Stomach smooth muscle (tissue), 2 donors: ENCODE measurements at regions not wholly inside any gene's neighbourhood (a gene's known extent, or its start where the extent isn't known, plus 50 kb on each side); places are given as distances from the start of the nearest gene placed in this dataset.

Source experiments
- H3K27ac ChIP-seq: one replicate; pipeline ENCODE4 v1.7.0; 2013; ENCODE audit warnings: mild to moderate bottlenecking, low read length, inconsistent platforms
- H3K27me3 ChIP-seq, 2 donors: one replicate each; pipeline ENCODE4 v1.7.0; 2013; ENCODE audit warnings: low read length in 2 of 2; ENCODE audit not compliant: insufficient read depth in 2 of 2, control insufficient read depth in 1 of 2
- H3K36me3 ChIP-seq, 2 donors: one replicate each; pipeline ENCODE4 v1.7.0; 2013; ENCODE audit warnings: low read length in 2 of 2; ENCODE audit not compliant: control insufficient read depth in 2 of 2, insufficient read depth in 2 of 2
- H3K4me1 ChIP-seq: one replicate; pipeline ENCODE4 v1.7.0; 2013; ENCODE audit warnings: low read length; ENCODE audit not compliant: control insufficient read depth, insufficient read depth
- H3K4me3 ChIP-seq, 2 donors: one replicate each; pipeline ENCODE4 v1.7.0; 2013; ENCODE audit warnings: low read length in 2 of 2
- H3K9ac ChIP-seq, 2 donors: one replicate each; pipeline ENCODE4 v1.7.0; 2013; ENCODE audit warnings: low read length in 2 of 2, mild to moderate bottlenecking in 1 of 2
- H3K9me3 ChIP-seq, 2 donors: one replicate each; pipeline ENCODE4 v1.7.0; 2013; ENCODE audit warnings: low read length in 2 of 2; ENCODE audit not compliant: control insufficient read depth in 2 of 2
- donor health status: healthy.
- donor health status: Pancreatic carcinoma.

DNA sequence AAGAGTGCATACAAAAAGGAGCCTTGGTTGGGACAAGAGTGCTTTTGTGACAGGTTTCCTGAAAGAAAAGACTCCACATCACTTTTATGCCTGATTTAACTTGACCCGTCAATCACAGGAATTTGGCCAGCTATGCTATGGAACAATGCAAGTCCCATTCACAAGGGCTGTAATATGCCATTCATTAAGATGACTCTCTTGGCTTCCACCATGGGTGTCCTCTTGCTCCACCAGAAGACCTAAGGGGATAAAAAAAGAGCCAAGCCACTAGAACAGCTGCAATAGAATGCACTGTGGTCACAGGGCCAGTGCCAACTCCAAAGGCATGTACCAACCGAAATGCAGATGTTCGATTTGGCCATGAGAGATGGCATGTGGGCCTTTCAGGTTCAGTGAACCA is 480.1 kb upstream of the MPDZ start:
- H3K27ac ChIP-seq, result no peak overlapping the region
- H3K36me3 ChIP-seq, result no peaks in the 10 kb centered on the region
- H3K4me1 ChIP-seq, result no peaks in the 10 kb centered on the region
- no peaks in the 10 kb centered on the region for H3K9me3 ChIP-seq
- H3K4me3 ChIP-seq, result no peak overlapping the region
- H3K27me3 ChIP-seq, result no peaks in the 10 kb centered on the region
- no peak overlapping the region for H3K9ac ChIP-seq

DNA sequence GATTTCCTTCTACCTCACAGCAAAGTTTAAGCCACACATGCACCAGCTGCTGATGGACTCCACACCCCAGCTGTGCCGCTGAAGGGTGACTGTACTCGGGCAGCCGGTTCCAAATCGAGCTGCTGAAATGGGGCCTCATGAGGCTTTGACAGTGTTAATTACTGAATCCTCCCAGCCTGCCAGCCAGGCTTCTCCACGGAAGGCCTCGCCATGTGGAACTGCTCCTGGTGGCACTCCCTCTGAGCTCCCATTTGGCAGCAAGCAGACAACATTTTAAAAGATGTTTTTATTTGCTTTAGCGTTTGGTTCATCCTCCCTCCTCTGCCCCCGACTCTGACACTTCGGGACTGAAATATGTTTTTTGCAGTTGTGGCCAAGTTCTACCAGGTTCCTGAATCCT is 479.4 kb upstream of the MPDZ start:
- no peaks in the 10 kb centered on the region for H3K9me3 ChIP-seq
- no peaks in the 10 kb centered on the region for H3K27me3 ChIP-seq
- no peak overlapping the region for H3K4me3 ChIP-seq
- no peak overlapping the region for H3K27ac ChIP-seq
- no peak overlapping the region for H3K9ac ChIP-seq
- H3K36me3 ChIP-seq, result no peaks in the 10 kb centered on the region
- no peaks in the 10 kb centered on the region for H3K4me1 ChIP-seq

DNA sequence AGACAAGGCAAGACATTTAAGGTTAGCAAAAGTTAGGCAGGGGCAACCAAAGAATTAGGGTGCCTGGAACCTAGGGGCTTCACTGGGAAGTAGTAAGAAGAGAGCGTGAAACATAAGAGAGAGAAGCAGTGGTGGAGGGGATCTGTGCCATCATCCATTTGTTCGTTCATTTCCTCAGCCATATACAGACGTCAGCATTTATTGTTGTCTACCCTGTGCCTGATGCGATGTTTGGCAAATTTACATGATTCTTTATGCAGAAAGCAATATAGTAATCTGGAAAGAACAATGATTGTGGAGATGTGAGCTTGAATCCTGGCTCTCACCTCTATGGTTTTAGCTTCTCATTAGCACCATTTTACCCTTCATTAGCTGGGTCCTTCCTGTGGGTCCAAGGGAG is 477.5 kb upstream of the MPDZ start:
- Histone ChIP-seq H3K36me3 (no peaks in the 10 kb centered on the region), H3K27me3 (no peaks in the 10 kb centered on the region), H3K9me3 (no peaks in the 10 kb centered on the region), H3K9ac (no peak overlapping the region), H3K27ac (no peak overlapping the region), H3K4me1 (no peaks in the 10 kb centered on the region), H3K4me3 (no peak overlapping the region)

DNA sequence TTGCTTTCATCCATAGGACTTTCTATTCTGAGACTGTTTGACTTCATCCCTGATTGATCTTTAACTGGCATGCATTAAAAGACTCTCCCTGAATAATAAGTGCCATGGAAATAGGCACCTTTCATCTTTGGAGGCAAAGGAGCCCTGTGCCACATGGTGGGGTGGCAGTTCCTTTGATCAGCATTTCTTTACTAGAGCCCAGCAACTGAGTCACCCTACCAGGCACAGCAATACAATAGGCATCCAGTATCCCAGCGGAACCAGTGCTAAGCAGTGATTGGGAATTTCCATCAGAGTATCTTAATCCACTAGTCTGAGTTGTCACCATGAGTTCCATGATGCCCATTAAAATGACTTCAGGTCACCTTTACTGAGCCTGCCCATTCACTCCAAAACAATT is 476.1 kb upstream of the MPDZ start:
- no peak overlapping the region for H3K9ac ChIP-seq
- H3K4me3 ChIP-seq, result no peak overlapping the region
- H3K36me3 ChIP-seq, result no peaks in the 10 kb centered on the region
- H3K4me1 ChIP-seq, result no peaks in the 10 kb centered on the region
- no peaks in the 10 kb centered on the region for H3K27me3 ChIP-seq
- no peaks in the 10 kb centered on the region for H3K9me3 ChIP-seq
- no peak overlapping the region for H3K27ac ChIP-seq

DNA sequence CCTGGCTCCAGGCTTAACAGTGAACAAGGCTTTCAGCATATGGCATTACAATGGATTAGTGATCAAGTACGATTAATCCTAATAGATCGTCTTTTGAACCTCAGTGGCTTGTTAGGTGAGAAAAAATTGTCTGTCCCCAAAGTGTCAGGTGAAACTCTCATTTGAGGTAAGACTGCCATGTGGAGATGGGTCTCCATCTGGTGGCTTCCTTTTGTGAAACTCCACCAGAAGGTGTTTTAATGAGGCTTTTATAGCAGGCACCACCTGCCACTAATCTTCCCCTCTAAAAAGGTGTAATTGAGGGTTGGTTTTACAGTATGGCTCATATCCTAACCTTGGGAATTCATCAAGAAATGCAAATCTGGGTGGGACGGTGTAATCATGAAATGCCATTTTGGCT is 471.1 kb upstream of the MPDZ start:
- Histone ChIP-seq H3K4me1 (no peaks in the 10 kb centered on the region), H3K27me3 (no peaks in the 10 kb centered on the region)

DNA sequence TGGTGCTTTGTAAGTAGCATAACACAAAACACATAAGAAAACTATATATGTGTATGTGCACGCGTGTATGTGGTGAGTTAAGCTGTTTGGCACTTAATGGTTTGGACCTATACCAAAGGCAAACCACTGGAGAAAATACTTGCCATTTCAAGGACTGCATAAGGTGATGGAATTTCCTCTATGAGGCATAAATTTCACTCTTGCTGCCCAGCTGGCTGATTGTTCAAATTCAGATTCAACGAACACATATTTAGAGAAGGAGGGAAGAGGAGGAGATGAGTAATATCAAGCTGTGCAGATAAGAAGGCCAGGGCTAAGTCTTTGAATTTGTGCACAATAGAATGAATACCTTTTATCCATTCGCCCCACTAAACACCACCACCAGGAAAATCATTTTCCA is 470.6 kb upstream of the MPDZ start:
- no peak overlapping the region for H3K27ac ChIP-seq
- H3K9ac ChIP-seq, result no peak overlapping the region
- H3K27me3 ChIP-seq, result no peaks in the 10 kb centered on the region
- H3K9me3 ChIP-seq, result no peaks in the 10 kb centered on the region
- no peaks in the 10 kb centered on the region for H3K36me3 ChIP-seq
- no peaks in the 10 kb centered on the region for H3K4me1 ChIP-seq
- H3K4me3 ChIP-seq, result no peak overlapping the region

More for the DNA sequence above, 471.1 kb upstream of the MPDZ start:
- no peak overlapping the region for H3K9ac ChIP-seq
- H3K4me3 ChIP-seq, result no peak overlapping the region
- no peaks in the 10 kb centered on the region for H3K9me3 ChIP-seq
- no peaks in the 10 kb centered on the region for H3K36me3 ChIP-seq
- H3K27ac ChIP-seq, result no peak overlapping the region

DNA sequence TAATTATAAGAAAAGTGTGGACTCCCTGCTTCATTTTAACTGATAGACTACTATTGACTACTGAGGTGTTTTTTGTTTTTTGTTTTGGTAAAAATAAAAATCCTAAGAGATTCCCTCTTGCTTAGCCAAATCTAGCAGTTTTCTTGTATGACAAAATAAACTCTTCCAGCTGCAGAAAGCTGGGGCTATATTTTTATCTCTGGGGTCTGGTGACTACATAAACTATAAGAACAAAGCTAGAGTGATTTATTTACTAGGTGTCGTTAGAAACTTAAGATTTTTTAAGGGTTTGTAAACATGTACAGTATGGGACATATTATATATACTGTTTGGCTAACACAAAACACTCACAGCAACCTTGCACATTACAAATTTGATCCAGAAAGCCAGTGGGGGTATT is 467.4 kb upstream of the MPDZ start:
- no peak overlapping the region for H3K9ac ChIP-seq
- no peak overlapping the region for H3K4me3 ChIP-seq
- H3K27me3 ChIP-seq, result no peaks in the 10 kb centered on the region
- no peak overlapping the region for H3K27ac ChIP-seq
- no peaks in the 10 kb centered on the region for H3K4me1 ChIP-seq
- no peaks in the 10 kb centered on the region for H3K9me3 ChIP-seq
- H3K36me3 ChIP-seq, result no peaks in the 10 kb centered on the region

DNA sequence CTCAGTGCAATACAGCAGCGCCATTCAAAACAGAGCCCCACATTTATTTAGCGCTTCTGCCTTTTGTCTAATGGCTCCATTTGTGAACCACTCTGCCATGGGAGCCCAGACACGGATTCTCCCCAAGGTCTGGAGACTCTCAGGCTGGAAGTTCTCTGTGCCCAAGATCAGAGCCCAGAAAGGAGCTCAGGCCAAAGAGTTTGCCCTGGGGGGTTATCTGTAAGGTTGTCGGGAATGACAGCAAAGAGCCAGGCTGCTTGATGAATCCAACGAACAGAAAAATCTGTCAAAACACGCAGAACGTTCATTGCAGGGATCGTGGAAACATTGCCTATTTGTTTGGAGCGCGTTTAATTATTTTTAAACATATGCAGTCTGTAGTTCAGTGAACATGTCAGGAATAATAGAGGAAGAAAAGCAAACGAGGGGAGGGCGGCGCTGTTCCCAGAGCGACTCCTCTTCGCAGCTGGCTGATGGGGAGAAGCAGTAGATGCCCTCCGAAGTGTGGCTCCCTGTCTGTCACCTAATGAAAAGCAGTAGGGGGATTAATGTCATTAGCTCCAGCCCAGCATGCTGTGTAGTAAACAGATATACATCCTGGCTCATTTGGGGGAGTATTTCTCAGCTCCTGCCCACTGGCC is 464.9 kb upstream of the MPDZ start:
- Histone ChIP-seq H3K9me3 (no peaks in the 10 kb centered on the region), H3K27ac (no peak overlapping the region), H3K27me3 (no peaks in the 10 kb centered on the region), H3K4me3 (no peak overlapping the region), H3K9ac (no peak overlapping the region), H3K4me1 (no peaks in the 10 kb centered on the region), H3K36me3 (no peaks in the 10 kb centered on the region)

DNA sequence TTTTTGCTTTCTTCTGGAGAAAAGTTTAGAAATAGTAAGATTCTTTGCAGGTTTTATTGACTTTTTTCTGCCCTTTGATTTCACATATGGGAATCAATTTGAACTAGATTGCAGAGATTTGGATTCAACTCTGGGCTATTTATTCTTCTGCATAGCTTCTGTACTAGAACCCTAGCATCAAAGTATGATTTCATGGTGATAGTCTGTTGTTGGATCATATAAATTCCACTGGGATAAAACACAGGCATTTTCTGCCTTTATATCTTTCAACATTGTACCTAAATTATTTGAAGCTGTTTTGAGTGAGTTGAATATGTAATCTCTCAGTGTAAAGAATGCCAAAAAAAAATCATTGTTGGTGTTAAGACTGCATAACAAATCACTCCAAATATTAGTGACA is 458.4 kb upstream of the MPDZ start:
- no peak overlapping the region for H3K27ac ChIP-seq
- H3K4me1 ChIP-seq, result no peaks in the 10 kb centered on the region
- no peaks in the 10 kb centered on the region for H3K27me3 ChIP-seq
- H3K9me3 ChIP-seq, result no peaks in the 10 kb centered on the region
- H3K4me3 ChIP-seq, result no peak overlapping the region
- no peak overlapping the region for H3K9ac ChIP-seq
- H3K36me3 ChIP-seq, result no peaks in the 10 kb centered on the region

DNA sequence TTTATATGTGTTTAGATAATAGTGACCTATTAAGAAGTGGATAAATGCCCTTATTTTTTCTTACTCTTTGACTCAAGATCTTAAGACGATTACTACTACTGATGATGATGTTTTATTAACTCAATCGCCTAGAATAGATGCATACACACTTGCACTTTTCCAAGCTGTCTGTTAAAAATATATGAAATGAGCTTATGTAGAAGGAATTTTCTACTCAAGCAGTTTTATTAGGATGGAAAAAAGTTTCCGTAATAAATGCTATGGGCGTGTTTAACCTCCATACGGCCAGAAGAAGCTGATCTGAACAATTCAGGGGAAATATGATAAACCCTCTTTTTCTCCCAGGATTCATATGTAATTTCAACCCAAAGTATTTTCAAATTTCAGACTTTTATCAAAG is 455.7 kb upstream of the MPDZ start:
- Histone ChIP-seq H3K36me3 (no peaks in the 10 kb centered on the region), H3K27ac (no peak overlapping the region), H3K4me1 (no peaks in the 10 kb centered on the region), H3K27me3 (no peaks in the 10 kb centered on the region), H3K9me3 (no peaks in the 10 kb centered on the region), H3K4me3 (no peak overlapping the region), H3K9ac (no peak overlapping the region)

DNA sequence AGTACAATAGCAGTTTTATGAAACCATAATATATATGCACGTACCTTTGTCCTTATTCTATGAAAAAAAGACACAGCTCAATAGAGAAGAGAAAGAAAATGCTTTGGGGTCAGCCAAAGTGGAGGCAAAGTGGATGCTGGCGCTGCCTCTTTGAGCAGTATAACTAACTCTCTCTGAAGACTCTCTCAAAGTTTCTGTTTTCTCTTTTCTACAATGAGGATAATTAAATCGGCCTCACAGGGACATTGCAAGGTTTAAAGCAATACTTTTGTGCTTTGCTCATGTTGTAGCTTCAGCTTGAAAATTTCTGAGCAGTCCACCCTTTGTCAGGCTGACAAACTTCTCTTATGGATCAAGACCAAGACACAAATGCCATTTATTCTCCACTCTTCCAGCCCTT is 455.1 kb upstream of the MPDZ start:
- H3K4me3 ChIP-seq, result no peak overlapping the region
- no peaks in the 10 kb centered on the region for H3K27me3 ChIP-seq
- H3K9ac ChIP-seq, result no peak overlapping the region
- H3K4me1 ChIP-seq, result no peaks in the 10 kb centered on the region
- H3K27ac ChIP-seq, result no peak overlapping the region
- no peaks in the 10 kb centered on the region for H3K9me3 ChIP-seq
- no peaks in the 10 kb centered on the region for H3K36me3 ChIP-seq
